BLaER1 treated with 17β-estradiol and CSF1 and Interleukin-3, amounts not matched to agents 10 nM and 100 nM (cell line): ENCODE measurements at regions not wholly inside any gene's neighbourhood (a gene's known extent, or its start where the extent isn't known, plus 50 kb on each side); places are given as distances from the start of the nearest gene placed in this dataset.
"Not testable (repeated sequence)": the region's sequence is repeated elsewhere in the genome, so short reads cannot be mapped to it uniquely, and the experiment has no call there.

ENCODE experiments used
- H3K27ac ChIP-seq, 11 experiments: shearing (Covaris generic); formaldehyde crosslinking; 2 replicates each; pipeline ENCODE4 v1.8.1; 2022
- H3K27me3 ChIP-seq, 11 experiments: shearing (Covaris generic); formaldehyde crosslinking; 2 replicates each; pipeline ENCODE4 v1.8.1; 2022
- H3K36me3 ChIP-seq, 11 experiments: shearing (Covaris generic); formaldehyde crosslinking; 2 replicates each; pipeline ENCODE4 v1.8.1; 2022
- H3K4me1 ChIP-seq, 10 experiments: shearing (Covaris generic); formaldehyde crosslinking; 2 replicates each; pipeline ENCODE4 v1.8.1; 2022
- H3K4me2 ChIP-seq, 11 experiments: shearing (Covaris generic); formaldehyde crosslinking; 2 replicates each; pipeline ENCODE4 v1.8.1; 2022
- H3K4me3 ChIP-seq, 10 experiments: shearing (Covaris generic); formaldehyde crosslinking; 2 replicates each; pipeline ENCODE4 v1.8.1; 2022
- H3K9ac ChIP-seq, 11 experiments: shearing (Covaris generic); formaldehyde crosslinking; 2 replicates each; pipeline ENCODE4 v1.8.1; 2022
- H3K9me3 ChIP-seq, 11 experiments: shearing (Covaris generic); formaldehyde crosslinking; replicated peaks in 1 of 11; 2 replicates each; pipeline ENCODE4 v1.8.1; 2022
- H4K20me1 ChIP-seq, 11 experiments: shearing (Covaris generic); formaldehyde crosslinking; 2 replicates each; pipeline ENCODE4 v1.8.1; 2022
- Cebpa-rat ChIP-seq, 11 experiments: shearing (Covaris generic); IDR thresholded peaks; 2 replicates each; pipeline ENCODE4 v1.8.1; 2022

- peak overlapping the region; percentile 9 to 71 (median 52); a peak in 21 of 22 replicates for H3K4me2 ChIP-seq
Observed at GRCh38 chr15:21271566-21271965, 168.7 kb downstream of the POTEB3 start.

GRCh38 chr15:21270474-21270873, 169.8 kb downstream of the POTEB3 start:
- peaks cover 0 to 7% (median 0%) of the 10 kb centered on the region in 11 experiments; a peak in 4 of 22 replicates for H4K20me1 ChIP-seq
- H3K9me3 ChIP-seq, result peaks cover 0 to 3% (median 0%) of the 10 kb centered on the region in 11 experiments; a peak in 1 of 22 replicates
- no peak overlapping the region for H3K4me3 ChIP-seq
- no peaks in the 10 kb centered on the region for H3K36me3 ChIP-seq
- no peak overlapping the region; a peak in 1 of 22 replicates for H3K27ac ChIP-seq
- H3K4me1 ChIP-seq, result peaks cover 24 to 43% (median 28%) of the 10 kb centered on the region in 10 experiments
- TF ChIP-seq Cebpa-rat (IDR thresholded peaks at IDR 0.05), result no peak
- H3K9ac ChIP-seq, result no peak overlapping the region
- H3K4me2 ChIP-seq, result peak overlapping the region; percentile 2 to 71 (median 30); a peak in 19 of 22 replicates
- peaks cover 0 to 28% (median 0%) of the 10 kb centered on the region in 11 experiments; a peak in 4 of 22 replicates for H3K27me3 ChIP-seq

More at GRCh38 chr15:21271566-21271965, 168.7 kb downstream of the POTEB3 start:
- Histone ChIP-seq H3K9ac (no peak overlapping the region), H3K36me3 (no peaks in the 10 kb centered on the region), H3K9me3 (peaks cover 0 to 3% (median 0%) of the 10 kb centered on the region in 11 experiments; a peak in 1 of 22 replicates), H3K4me1 (peaks cover 24 to 43% (median 28%) of the 10 kb centered on the region in 10 experiments), H3K27ac (peak overlapping the region in 4 of 11 experiments; percentile 1 to 58 (median 16); a peak in 5 of 22 replicates), H3K4me3 (no peak overlapping the region; a peak in 1 of 20 replicates), H3K27me3 (peaks cover 0 to 22% (median 0%) of the 10 kb centered on the region in 11 experiments; a peak in 4 of 22 replicates), H4K20me1 (peaks cover 0 to 7% (median 0%) of the 10 kb centered on the region in 11 experiments; a peak in 4 of 22 replicates)
- TF ChIP-seq Cebpa-rat (IDR thresholded peaks at IDR 0.05), result no peak

GRCh38 chr15:21269673-21270072, 170.6 kb downstream of the POTEB3 start:
- not testable (repeated sequence) for H3K4me2 ChIP-seq, H3K9ac ChIP-seq, H3K27ac ChIP-seq, H3K4me3 ChIP-seq, H3K9me3 ChIP-seq, H4K20me1 ChIP-seq, H3K36me3 ChIP-seq
- peaks cover 24 to 43% (median 28%) of the 10 kb centered on the region in 10 experiments for H3K4me1 ChIP-seq
- H3K27me3 ChIP-seq, result peaks cover 0 to 30% (median 0%) of the 10 kb centered on the region in 11 experiments; a peak in 4 of 22 replicates

GRCh38 chr15:21269121-21269520, 171.2 kb downstream of the POTEB3 start:
- Histone ChIP-seq H3K4me1 (peaks cover 24 to 43% (median 28%) of the 10 kb centered on the region in 10 experiments), H3K27me3 (peaks cover 0 to 30% (median 0%) of the 10 kb centered on the region in 11 experiments; a peak in 4 of 22 replicates), H3K4me2 (no peak overlapping the region), H3K9me3 (peaks cover 0 to 3% (median 0%) of the 10 kb centered on the region in 11 experiments; a peak in 1 of 22 replicates), H3K4me3 (no peak overlapping the region), H3K9ac (no peak overlapping the region), H3K36me3 (no peaks in the 10 kb centered on the region), H3K27ac (no peak overlapping the region), H4K20me1 (peaks cover 0 to 7% (median 0%) of the 10 kb centered on the region in 11 experiments; a peak in 4 of 22 replicates)
- TF ChIP-seq Cebpa-rat (IDR thresholded peaks at IDR 0.05), result no peak

- H3K4me3 ChIP-seq, result no peak overlapping the region
- no peak overlapping the region for H3K27ac ChIP-seq
- H3K4me2 ChIP-seq, result peak overlapping the region in 1 of 11 experiments; percentile 4; a peak in 1 of 22 replicates
- H3K9ac ChIP-seq, result no peak overlapping the region
- H3K36me3 ChIP-seq, result no peaks in the 10 kb centered on the region
- H3K27me3 ChIP-seq, result peaks cover 0 to 30% (median 0%) of the 10 kb centered on the region in 11 experiments; a peak in 4 of 22 replicates
- TF ChIP-seq Cebpa-rat (IDR thresholded peaks at IDR 0.05), result no peak
- peaks cover 24 to 43% (median 28%) of the 10 kb centered on the region in 10 experiments for H3K4me1 ChIP-seq
- H4K20me1 ChIP-seq, result peaks cover 0 to 7% (median 0%) of the 10 kb centered on the region in 11 experiments; a peak in 4 of 22 replicates
- peaks cover 0 to 3% (median 0%) of the 10 kb centered on the region in 11 experiments; a peak in 1 of 22 replicates for H3K9me3 ChIP-seq
Observed at GRCh38 chr15:21268436-21268940, 171.8 kb downstream of the POTEB3 start.

GRCh38 chr15:21267671-21268395, 172.5 kb downstream of the POTEB3 start:
- H3K4me3 ChIP-seq, result no peak overlapping the region
- H3K4me2 ChIP-seq, result peak overlapping the region in 2 of 11 experiments; percentile 11; a peak in 2 of 22 replicates
- H3K36me3 ChIP-seq, result no peaks in the 10 kb centered on the region
- H3K27ac ChIP-seq, result no peak overlapping the region
- peaks cover 0 to 30% (median 0%) of the 10 kb centered on the region in 11 experiments; a peak in 4 of 22 replicates for H3K27me3 ChIP-seq
- no peak overlapping the region for H3K9ac ChIP-seq
- H4K20me1 ChIP-seq, result peaks cover 0 to 7% (median 0%) of the 10 kb centered on the region in 11 experiments; a peak in 4 of 22 replicates
- H3K9me3 ChIP-seq, result peaks cover 1 to 5% (median 3%) of the 10 kb centered on the region in 11 experiments; a peak in 21 of 22 replicates
- no peak for TF ChIP-seq Cebpa-rat (IDR thresholded peaks at IDR 0.05)
- peaks cover 24 to 43% (median 27%) of the 10 kb centered on the region in 10 experiments for H3K4me1 ChIP-seq

- Histone ChIP-seq H3K4me1 (peaks cover 18 to 37% (median 21%) of the 10 kb centered on the region in 10 experiments), H3K9me3 (peaks cover 7 to 11% (median 10%) of the 10 kb centered on the region in 11 experiments), H3K36me3 (no peaks in the 10 kb centered on the region), H3K4me3 (no peak overlapping the region), H3K27ac (no peak overlapping the region), H3K27me3 (peaks cover 0 to 30% (median 0%) of the 10 kb centered on the region in 11 experiments; a peak in 4 of 22 replicates), H3K4me2 (peak overlapping the region in 2 of 11 experiments; percentile 11; a peak in 2 of 22 replicates), H4K20me1 (peaks cover 0 to 7% (median 0%) of the 10 kb centered on the region in 11 experiments; a peak in 3 of 22 replicates), H3K9ac (no peak overlapping the region)
- TF ChIP-seq Cebpa-rat (IDR thresholded peaks at IDR 0.05), result no peak
Observed at GRCh38 chr15:21267226-21267625, 173.1 kb downstream of the POTEB3 start.

- H3K4me3 ChIP-seq, H4K20me1 ChIP-seq, H3K9ac ChIP-seq, H3K27ac ChIP-seq, H3K4me2 ChIP-seq, H3K36me3 ChIP-seq: not testable (repeated sequence)
- Histone ChIP-seq H3K27me3 (peaks cover 0 to 28% (median 0%) of the 10 kb centered on the region in 11 experiments; a peak in 4 of 22 replicates), H3K4me1 (peaks cover 4 to 23% (median 5%) of the 10 kb centered on the region in 10 experiments), H3K9me3 (peaks cover 23 to 27% (median 24%) of the 10 kb centered on the region in 11 experiments)
Observed at GRCh38 chr15:21265628-21266027, 174.7 kb downstream of the POTEB3 start.
